Neural cell (in vitro differentiated cells): ENCODE measurements at regions not wholly inside any gene's neighbourhood (a gene's known extent, or its start where the extent isn't known, plus 50 kb on each side); places are given as distances from the start of the nearest gene placed in this dataset.
"Not testable (repeated sequence)": the region's sequence is repeated elsewhere in the genome, so short reads cannot be mapped to it uniquely, and the experiment has no call there.

Experiments used
- H2AFZ ChIP-seq: fragments of 200-600, 300-800 bp; sonication (generic), shearing (Covaris generic); 2 replicates; pipeline ENCODE4 v1.6.0; 2014; ENCODE audit warnings: low read depth, mild to moderate bottlenecking, antibody characterized with exemption, low read length, moderate library complexity
- H3F3A ChIP-seq: fragments of 200-600 bp; shearing (Covaris generic); 2 replicates; pipeline ENCODE4 v1.6.1; 2016; ENCODE audit warnings: mild to moderate bottlenecking, moderate library complexity, mixed read lengths, antibody characterized with exemption, low read length; ENCODE audit not compliant: insufficient read depth, poor library complexity, severe bottlenecking
- H3K27ac ChIP-seq: fragments of 200-600, 300-800 bp; sonication (generic), shearing (Covaris generic); 2 replicates; pipeline ENCODE4 v1.5.1; 2014; ENCODE audit warnings: mild to moderate bottlenecking, low read length, moderate library complexity
- H3K27me3 ChIP-seq: fragments of 300-800, 200-600 bp; sonication (generic), shearing (Covaris generic); 2 replicates; pipeline ENCODE4 v1.6.0; 2014; ENCODE audit warnings: mild to moderate bottlenecking, low read depth, low read length, moderate library complexity; ENCODE audit not compliant: insufficient read depth
- H3K36me3 ChIP-seq: fragments of 300-800, 200-600 bp; sonication (generic), shearing (Covaris generic); 2 replicates; pipeline ENCODE4 v1.5.1; 2014; ENCODE audit warnings: mild to moderate bottlenecking, antibody characterized with exemption, low read length, moderate library complexity; ENCODE audit not compliant: insufficient read depth
- H3K4me2 ChIP-seq: fragments of 300-800, 200-600 bp; sonication (generic), shearing (Covaris generic); 2 replicates; pipeline ENCODE4 v1.6.0; 2014; ENCODE audit warnings: mild to moderate bottlenecking, low read length
- H3K4me3 ChIP-seq: fragments of 300-800, 200-600 bp; sonication (generic), shearing (Covaris generic); 2 replicates; pipeline ENCODE4 v1.5.1; 2014; ENCODE audit warnings: mild to moderate bottlenecking, low read length, moderate library complexity
- H3K79me2 ChIP-seq: fragments of 200-600 bp; shearing (Covaris generic); replicated peaks from 2 replicates; pipeline ENCODE4 v1.6.0; 2014; ENCODE audit warnings: mild to moderate bottlenecking, low read length, moderate library complexity; ENCODE audit not compliant: insufficient read depth
- H3K9ac ChIP-seq: fragments of 300-800, 200-600 bp; sonication (generic), shearing (Covaris generic); 2 replicates; pipeline ENCODE4 v1.6.1; 2016; ENCODE audit warnings: mild to moderate bottlenecking, low read length, mixed read lengths
- H3K9me2 ChIP-seq: fragments of 200-600 bp; shearing (Covaris generic); 2 replicates; pipeline ENCODE4 v1.6.1; 2016; ENCODE audit warnings: mild to moderate bottlenecking, low read length, mixed read lengths; ENCODE audit not compliant: insufficient read depth
- H3K9me3 ChIP-seq: fragments of 200-600, 300-800 bp; sonication (generic), shearing (Covaris generic); 2 replicates; pipeline ENCODE4 v1.6.1; 2016; ENCODE audit warnings: mild to moderate bottlenecking, mixed run types, low read length, moderate library complexity, mixed read lengths
- H4K20me1 ChIP-seq: fragments of 200-600 bp; shearing (Covaris generic); 2 replicates; pipeline ENCODE4 v1.6.1; 2016; ENCODE audit warnings: mild to moderate bottlenecking, mixed run types; ENCODE audit not compliant: insufficient read depth
- POLR2AphosphoS5 ChIP-seq: IDR thresholded peaks from 2 replicates; pipeline ENCODE4 v1.6.1; 2012

DNA sequence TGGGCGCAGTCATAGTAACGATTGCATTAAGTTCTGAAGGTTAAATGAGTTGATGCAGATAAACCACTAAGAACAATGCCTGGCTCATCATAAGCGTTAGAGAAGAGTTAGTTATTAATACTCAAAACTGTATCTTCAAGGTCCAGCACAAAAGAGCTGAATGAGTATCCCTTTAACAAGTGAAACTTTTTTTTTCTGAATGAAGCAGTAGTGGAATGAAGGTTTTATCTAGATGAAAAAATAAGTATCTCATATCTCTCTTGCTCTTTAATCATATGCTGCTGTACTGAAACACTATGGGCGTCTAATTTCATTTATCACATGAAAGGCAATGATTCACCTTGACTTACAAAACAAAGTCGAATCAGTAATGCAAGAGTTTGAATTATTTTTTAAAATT lies 207.4 kb downstream of the BCAS1 start:
- H3K9ac ChIP-seq, H3K4me2 ChIP-seq, H3K9me2 ChIP-seq, H3K27ac ChIP-seq, H2AFZ ChIP-seq, H3F3A ChIP-seq, H3K79me2 ChIP-seq, H3K36me3 ChIP-seq, H3K4me3 ChIP-seq, H3K27me3 ChIP-seq, H4K20me1 ChIP-seq, H3K9me3 ChIP-seq: not testable (repeated sequence)

DNA sequence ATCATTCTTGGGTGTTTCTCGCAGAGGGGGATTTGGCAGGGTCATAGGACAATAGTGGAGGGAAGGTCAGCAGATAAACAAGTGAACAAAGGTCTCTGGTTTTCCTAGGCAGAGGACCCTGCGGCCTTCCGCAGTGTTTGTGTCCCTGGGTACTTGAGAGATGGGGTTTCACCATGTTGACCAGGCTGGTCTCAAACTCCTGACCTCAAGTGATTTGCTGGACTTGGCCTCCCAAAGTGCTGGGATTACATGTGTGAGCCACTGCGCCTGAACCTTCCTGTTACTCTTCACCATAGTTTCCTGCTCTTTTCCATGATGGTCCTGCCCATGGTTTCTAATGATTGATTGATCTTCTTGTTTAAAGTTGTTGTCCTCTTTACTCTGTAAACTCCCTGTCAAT lies 207.9 kb downstream of the BCAS1 start:
- not testable (repeated sequence) for H3K9me3 ChIP-seq, H3K9ac ChIP-seq, H2AFZ ChIP-seq, H3K4me3 ChIP-seq, H3F3A ChIP-seq, H4K20me1 ChIP-seq, H3K79me2 ChIP-seq, H3K36me3 ChIP-seq, H3K4me2 ChIP-seq, H3K9me2 ChIP-seq, H3K27ac ChIP-seq, H3K27me3 ChIP-seq

DNA sequence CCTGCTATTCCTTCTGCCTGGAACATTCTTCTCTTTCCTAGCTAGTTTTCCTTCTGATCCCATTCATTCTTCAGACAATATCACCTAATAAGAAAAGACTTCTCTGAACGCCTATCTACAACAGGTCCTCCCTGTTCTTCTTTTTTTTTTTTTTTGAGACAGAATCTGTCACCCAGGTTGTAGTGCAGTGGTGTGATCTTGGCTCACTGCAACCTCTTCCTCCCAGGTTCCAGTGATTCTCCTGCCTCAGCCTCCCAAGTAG lies 208.3 kb downstream of the BCAS1 start:
- not testable (repeated sequence) for H3K9me3 ChIP-seq, H3K79me2 ChIP-seq, H3K36me3 ChIP-seq

DNA sequence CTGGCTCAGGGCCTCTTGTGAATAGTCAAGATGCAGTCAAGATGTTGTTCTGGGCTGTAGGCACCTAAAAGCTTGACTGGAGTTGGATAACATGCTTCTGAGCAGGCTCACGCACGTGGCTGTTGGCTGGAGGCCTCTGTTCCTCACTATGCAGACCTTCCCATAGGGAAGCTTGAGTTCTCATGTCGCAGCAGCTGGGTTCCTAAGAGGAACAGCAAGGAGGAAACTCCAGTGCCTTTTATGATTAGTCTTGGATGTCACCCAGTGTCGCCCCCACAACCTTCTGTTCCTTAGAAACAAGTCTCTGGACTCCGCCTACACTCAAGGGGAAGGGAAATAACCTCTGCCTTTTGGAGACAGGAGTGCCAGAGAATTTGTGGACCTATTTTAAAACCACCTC lies 210.7 kb downstream of the BCAS1 start:
- no peak overlapping the region for H3K4me2 ChIP-seq
- H3K79me2 ChIP-seq, result no peaks in the 10 kb centered on the region
- no peaks in the 10 kb centered on the region for H3F3A ChIP-seq
- no peak for TF ChIP-seq POLR2AphosphoS5
- H4K20me1 ChIP-seq, result no peaks in the 10 kb centered on the region
- no peaks in the 10 kb centered on the region for H3K27me3 ChIP-seq
- H2AFZ ChIP-seq, result no peak overlapping the region
- H3K9me3 ChIP-seq, result no peaks in the 10 kb centered on the region
- H3K36me3 ChIP-seq, result no peaks in the 10 kb centered on the region
- no peak overlapping the region for H3K4me3 ChIP-seq
- no peak overlapping the region for H3K9ac ChIP-seq
- H3K9me2 ChIP-seq, result no peaks in the 10 kb centered on the region
- no peak overlapping the region for H3K27ac ChIP-seq

More for the DNA sequence above, 208.3 kb downstream of the BCAS1 start:
- H3K9ac ChIP-seq, H4K20me1 ChIP-seq, H3K27ac ChIP-seq, H3K4me2 ChIP-seq, H3K27me3 ChIP-seq, H2AFZ ChIP-seq, H3K9me2 ChIP-seq, H3F3A ChIP-seq, H3K4me3 ChIP-seq: not testable (repeated sequence)

DNA sequence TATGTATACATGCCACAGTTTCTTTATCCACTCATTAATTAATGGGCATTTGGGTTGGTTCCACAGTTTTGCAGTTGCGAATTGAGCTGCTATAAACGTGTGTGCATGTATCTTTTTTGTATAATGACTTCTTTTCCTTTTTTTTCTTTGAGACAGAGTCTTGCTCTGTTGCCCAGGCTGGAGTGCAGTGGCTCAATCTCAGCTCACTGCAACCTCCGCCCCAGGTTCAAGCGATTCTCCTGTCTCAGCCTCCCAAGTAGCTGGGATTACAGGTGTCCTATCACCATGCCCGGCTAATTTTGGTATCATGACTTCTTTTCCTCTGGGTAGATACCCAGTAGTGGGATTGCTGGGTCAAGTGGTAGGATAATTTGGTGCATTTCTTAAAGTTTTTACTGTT lies 211.4 kb downstream of the BCAS1 start:
- H3K4me3 ChIP-seq, H3K9ac ChIP-seq, H3F3A ChIP-seq, H3K79me2 ChIP-seq, H3K9me3 ChIP-seq, H4K20me1 ChIP-seq, H3K9me2 ChIP-seq, H2AFZ ChIP-seq, H3K27me3 ChIP-seq, H3K36me3 ChIP-seq, H3K4me2 ChIP-seq, H3K27ac ChIP-seq: not testable (repeated sequence)

DNA sequence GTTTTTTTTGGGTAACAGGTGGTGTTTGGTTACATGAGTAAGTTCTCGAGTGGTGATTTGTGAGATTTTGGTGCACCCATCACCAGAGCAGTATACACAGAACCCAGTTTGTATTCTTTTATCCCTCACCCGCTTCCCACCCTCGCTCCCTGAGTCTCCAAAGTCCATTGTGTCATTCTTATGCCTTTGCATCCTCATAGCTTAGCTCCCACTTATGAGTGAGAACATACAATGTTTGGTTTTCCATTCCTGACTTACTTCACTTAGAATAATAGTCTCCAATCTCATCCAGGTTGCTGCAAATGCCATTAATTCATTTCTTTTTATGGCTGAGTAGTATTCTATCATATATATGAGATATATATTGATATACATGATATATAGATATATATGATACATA lies 211.9 kb downstream of the BCAS1 start:
- H2AFZ ChIP-seq, H3K79me2 ChIP-seq, H3K4me2 ChIP-seq, H3K27me3 ChIP-seq, H4K20me1 ChIP-seq, H3K27ac ChIP-seq, H3K9ac ChIP-seq, H3K9me3 ChIP-seq, H3F3A ChIP-seq, H3K4me3 ChIP-seq, H3K9me2 ChIP-seq, H3K36me3 ChIP-seq: not testable (repeated sequence)
